ENCODE measurements at regions not wholly inside any gene's neighbourhood (a gene's known extent, or its start where the extent isn't known, plus 50 kb on each side); places are given as distances from the start of the nearest gene placed in this dataset.

GRCh38 chr6:74753883-74754600, 451.8 kb downstream of the COL12A1 start:
- Histone ChIP-seq H3K9me3 (ENCODE audit: control insufficient read depth, insufficient read depth, low read length) (no peaks in the 10 kb centered on the region), H3K4me3 (ENCODE audit: low read length) (no peak overlapping the region), H3K79me2 (ENCODE audit: control insufficient read depth, low read length) (no peaks in the 10 kb centered on the region), H3K9me2 (replicated peaks; ENCODE audit: control insufficient read depth, low read length) (no peaks in the 10 kb centered on the region), H3K36me3 (ENCODE audit: control insufficient read depth, low read length) (no peaks in the 10 kb centered on the region), H3K27ac (ENCODE audit: low read depth, low read length) (no peak overlapping the region), H3K27me3 (ENCODE audit: control insufficient read depth, low read length) (no peaks in the 10 kb centered on the region), H4K20me1 (ENCODE audit: control insufficient read depth, insufficient read depth, low read depth, low read length) (no peaks in the 10 kb centered on the region), H3K4me2 (ENCODE audit: low read length) (no peak overlapping the region), H3K4me1 (ENCODE audit: control insufficient read depth, low read length) (no peaks in the 10 kb centered on the region), H3F3A (ENCODE audit: control insufficient read depth, insufficient read depth) (no peaks in the 10 kb centered on the region)
- TF ChIP-seq EZH2phosphoT487 (IDR thresholded peaks at IDR 0.05; ENCODE audit: borderline replicate concordance, low read length) (no peak), CTCF (IDR thresholded peaks at IDR 0.05; ENCODE audit: low read depth, low read length, poor library complexity, severe bottlenecking) (no peak)

- H4K20me1 ChIP-seq (ENCODE audit: control insufficient read depth, insufficient read depth, low read depth, low read length) = no peaks in the 10 kb centered on the region
- H3K4me3 ChIP-seq (ENCODE audit: low read length) = no peak overlapping the region
- no peaks in the 10 kb centered on the region for H3K79me2 ChIP-seq (ENCODE audit: control insufficient read depth, low read length)
- H3K4me1 ChIP-seq (ENCODE audit: control insufficient read depth, low read length) = no peaks in the 10 kb centered on the region
- no peaks in the 10 kb centered on the region for H3K9me3 ChIP-seq (ENCODE audit: control insufficient read depth, insufficient read depth, low read length)
- no peak overlapping the region for H3K27ac ChIP-seq (ENCODE audit: low read depth, low read length)
- no peaks in the 10 kb centered on the region for H3F3A ChIP-seq (ENCODE audit: control insufficient read depth, insufficient read depth)
- TF ChIP-seq CTCF (IDR thresholded peaks at IDR 0.05; ENCODE audit: low read depth, low read length, poor library complexity, severe bottlenecking) = no peak
- no peak for TF ChIP-seq EZH2phosphoT487 (IDR thresholded peaks at IDR 0.05; ENCODE audit: borderline replicate concordance, low read length)
- no peaks in the 10 kb centered on the region for H3K36me3 ChIP-seq (ENCODE audit: control insufficient read depth, low read length)
- H3K9me2 ChIP-seq (replicated peaks; ENCODE audit: control insufficient read depth, low read length) = no peaks in the 10 kb centered on the region
- H3K4me2 ChIP-seq (ENCODE audit: low read length) = no peak overlapping the region
- no peaks in the 10 kb centered on the region for H3K27me3 ChIP-seq (ENCODE audit: control insufficient read depth, low read length)
These were observed 453.6 kb downstream of the COL12A1 start for GRCh38 chr6:74752303-74752702.

DNA sequence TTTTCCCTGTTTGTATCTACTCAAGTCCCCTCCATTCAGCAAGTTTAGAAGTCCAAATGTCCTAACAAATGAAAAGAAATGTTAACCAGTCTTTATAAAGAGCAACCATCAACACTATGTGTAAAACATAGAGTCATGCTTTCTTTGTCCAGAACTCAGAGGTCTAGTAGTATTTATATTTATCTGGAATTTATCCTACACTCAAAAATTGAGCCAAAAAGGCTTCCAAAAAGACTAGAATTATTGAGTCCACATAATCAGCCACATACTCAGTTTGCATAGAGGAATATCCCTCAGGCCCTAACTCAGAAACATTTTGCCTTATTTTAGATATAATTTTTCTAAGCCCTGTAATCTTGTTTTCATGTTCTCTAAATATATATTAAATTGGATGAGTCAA, 455.0 kb downstream of the COL12A1 start:
- no peaks in the 10 kb centered on the region for H3K4me1 ChIP-seq (ENCODE audit: control insufficient read depth, low read length)
- no peak overlapping the region for H3K4me2 ChIP-seq (ENCODE audit: low read length)
- TF ChIP-seq CTCF (IDR thresholded peaks at IDR 0.05; ENCODE audit: low read depth, low read length, poor library complexity, severe bottlenecking) = no peak
- no peak for TF ChIP-seq EZH2phosphoT487 (IDR thresholded peaks at IDR 0.05; ENCODE audit: borderline replicate concordance, low read length)
- H3K27ac ChIP-seq (ENCODE audit: low read depth, low read length) = no peak overlapping the region
- H3K4me3 ChIP-seq (ENCODE audit: low read length) = no peak overlapping the region
- no peaks in the 10 kb centered on the region for H3K9me2 ChIP-seq (replicated peaks; ENCODE audit: control insufficient read depth, low read length)
- no peaks in the 10 kb centered on the region for H3K79me2 ChIP-seq (ENCODE audit: control insufficient read depth, low read length)
- H3K27me3 ChIP-seq (ENCODE audit: control insufficient read depth, low read length) = no peaks in the 10 kb centered on the region
- H3K9me3 ChIP-seq (ENCODE audit: control insufficient read depth, insufficient read depth, low read length) = no peaks in the 10 kb centered on the region
- H3F3A ChIP-seq (ENCODE audit: control insufficient read depth, insufficient read depth) = no peaks in the 10 kb centered on the region
- H3K36me3 ChIP-seq (ENCODE audit: control insufficient read depth, low read length) = no peaks in the 10 kb centered on the region
- H4K20me1 ChIP-seq (ENCODE audit: control insufficient read depth, insufficient read depth, low read depth, low read length) = no peaks in the 10 kb centered on the region
